ENCODE measurements at regions not wholly inside any gene's neighbourhood (a gene's known extent, or its start where the extent isn't known, plus 50 kb on each side); places are given as distances from the start of the nearest gene placed in this dataset.

DNA sequence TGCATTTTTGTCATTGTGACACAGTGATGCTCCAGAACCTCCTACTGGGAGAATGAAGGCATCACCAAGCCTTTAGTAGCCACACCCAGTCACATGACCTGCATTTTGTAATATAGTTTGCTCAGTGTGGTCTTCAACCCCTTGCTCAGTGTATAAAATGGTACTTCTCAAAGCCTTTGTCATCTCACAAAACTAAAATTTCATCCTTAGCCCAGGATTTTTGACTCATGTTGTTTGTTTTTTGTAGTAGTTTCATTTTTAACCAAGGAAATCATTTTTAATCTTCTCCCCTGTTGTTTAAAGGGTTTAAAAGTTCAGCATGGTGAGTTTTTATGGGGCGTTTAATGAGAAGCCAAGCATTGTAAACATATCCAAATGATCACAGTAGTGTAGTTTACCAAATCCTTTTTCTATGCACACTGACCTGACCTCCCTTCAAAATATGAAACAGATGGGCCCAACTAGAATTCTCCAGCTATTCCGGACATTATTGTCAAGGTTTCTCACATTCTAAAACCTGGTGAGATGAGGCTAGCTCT is 123.5 kb upstream of the IL12A start:
- TF ChIP-seq CTCF (IDR thresholded peaks at IDR 0.05) (no peak), EZH2 (IDR thresholded peaks at IDR 0.05) (no peak)
